ENCODE measurements at regions not wholly inside any gene's neighbourhood (a gene's known extent, or its start where the extent isn't known, plus 50 kb on each side); places are given as distances from the start of the nearest gene placed in this dataset.
"Not testable (repeated sequence)": the region's sequence is repeated elsewhere in the genome, so short reads cannot be mapped to it uniquely, and the experiment has no call there.

DNA sequence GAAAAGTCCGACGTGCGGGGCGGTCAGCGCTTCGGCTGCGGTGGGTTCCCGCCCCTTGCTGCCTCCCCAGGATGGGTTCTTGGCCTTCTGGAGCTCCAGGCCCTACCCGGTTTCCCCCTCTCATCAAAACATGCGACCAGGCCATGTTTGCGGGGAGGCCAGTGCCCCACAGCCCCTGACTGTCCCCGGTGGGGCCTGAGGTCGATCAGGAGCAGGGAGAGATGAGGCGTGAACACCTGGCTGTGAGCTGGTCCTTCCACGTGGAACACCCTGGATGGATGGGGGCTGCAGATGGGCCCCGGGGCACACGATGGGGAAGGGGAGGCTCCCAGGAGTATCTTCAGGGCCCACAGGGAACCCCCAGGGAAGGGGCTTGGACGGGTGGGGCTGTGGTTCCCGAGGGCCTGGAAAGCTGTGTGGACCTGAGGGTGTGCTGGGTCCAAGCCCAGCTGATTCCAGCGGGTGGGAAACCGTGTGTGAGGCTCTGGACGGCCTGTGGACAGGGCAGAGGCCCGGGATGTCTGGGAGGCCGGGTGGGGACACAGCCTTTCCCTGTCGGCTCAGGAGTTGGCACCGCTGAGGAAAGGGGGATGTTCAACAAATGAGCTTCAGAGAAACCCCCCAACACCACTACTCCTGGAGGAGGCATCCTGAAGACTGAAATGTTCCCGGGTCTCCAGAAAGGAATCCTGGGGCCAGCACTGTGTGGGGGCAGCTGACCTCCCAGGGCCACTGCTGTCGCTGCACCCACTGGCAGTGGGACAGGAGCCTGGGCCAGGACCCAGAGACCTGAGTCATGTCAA is 187.0 kb upstream of the C14orf180 start:
- no peak for DNase-seq (ENCODE audit: low read depth in 4 of 4, low spot score in 3 of 4)

- DNase-seq (ENCODE audit: low read depth in 4 of 4, low spot score in 3 of 4): no peak
Observed at GRCh38 chr14:104393199-104393897, 186.2 kb upstream of the C14orf180 start.

- no peak for DNase-seq (ENCODE audit: low read depth in 4 of 4, low spot score in 3 of 4)
Observed at GRCh38 chr14:104393898-104394381, 185.6 kb upstream of the C14orf180 start.

DNA sequence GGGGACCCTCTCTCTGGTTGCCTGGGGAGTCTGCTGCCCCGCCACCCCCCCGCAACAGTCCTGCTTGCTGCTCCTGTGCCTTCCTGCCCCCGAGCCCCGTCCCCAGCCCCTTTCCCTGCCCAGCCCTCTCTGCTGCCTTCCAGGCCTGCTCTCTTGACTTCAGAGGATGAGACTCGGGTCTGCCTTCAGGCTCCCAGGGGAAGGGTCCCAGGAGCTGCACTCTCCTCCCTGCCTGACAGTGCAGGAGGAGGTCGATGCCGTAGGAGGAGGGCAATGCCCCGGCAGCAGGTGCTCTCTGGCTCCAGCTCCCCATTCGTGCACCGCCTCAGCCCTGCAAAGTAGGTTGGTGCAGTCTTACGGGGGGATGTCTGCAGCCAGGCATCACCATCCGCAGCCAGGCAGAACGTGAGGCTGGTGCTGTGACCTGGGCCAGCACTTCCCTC is 185.1 kb upstream of the C14orf180 start:
- no peak for DNase-seq (ENCODE audit: low read depth in 4 of 4, low spot score in 3 of 4)

DNA sequence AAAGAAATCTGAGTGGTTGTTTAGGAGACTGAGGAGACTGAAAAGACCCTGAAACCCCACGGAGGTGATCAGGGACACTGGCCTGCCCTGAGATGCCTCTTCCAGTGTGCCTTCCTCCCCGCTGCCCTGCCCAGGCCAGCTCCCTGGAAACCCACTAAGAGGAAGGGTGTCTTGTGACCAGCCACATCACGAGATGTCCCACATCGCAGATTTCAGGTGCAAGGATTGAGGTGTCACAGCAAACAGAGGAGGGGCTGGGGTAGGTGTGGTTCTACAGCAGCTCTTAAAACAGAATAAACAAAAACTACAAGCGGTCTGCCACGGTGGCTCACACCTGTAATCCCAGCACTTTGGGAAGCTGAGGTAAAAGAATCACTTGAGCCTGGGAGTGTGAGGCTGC is 184.3 kb upstream of the C14orf180 start:
- no peak for DNase-seq (ENCODE audit: low read depth in 4 of 4, low spot score in 3 of 4)

GRCh38 chr14:104395941-104396681 is 183.5 kb upstream of the C14orf180 start:
- DNase-seq (ENCODE audit: low read depth in 4 of 4, low spot score in 3 of 4): no peak

DNA sequence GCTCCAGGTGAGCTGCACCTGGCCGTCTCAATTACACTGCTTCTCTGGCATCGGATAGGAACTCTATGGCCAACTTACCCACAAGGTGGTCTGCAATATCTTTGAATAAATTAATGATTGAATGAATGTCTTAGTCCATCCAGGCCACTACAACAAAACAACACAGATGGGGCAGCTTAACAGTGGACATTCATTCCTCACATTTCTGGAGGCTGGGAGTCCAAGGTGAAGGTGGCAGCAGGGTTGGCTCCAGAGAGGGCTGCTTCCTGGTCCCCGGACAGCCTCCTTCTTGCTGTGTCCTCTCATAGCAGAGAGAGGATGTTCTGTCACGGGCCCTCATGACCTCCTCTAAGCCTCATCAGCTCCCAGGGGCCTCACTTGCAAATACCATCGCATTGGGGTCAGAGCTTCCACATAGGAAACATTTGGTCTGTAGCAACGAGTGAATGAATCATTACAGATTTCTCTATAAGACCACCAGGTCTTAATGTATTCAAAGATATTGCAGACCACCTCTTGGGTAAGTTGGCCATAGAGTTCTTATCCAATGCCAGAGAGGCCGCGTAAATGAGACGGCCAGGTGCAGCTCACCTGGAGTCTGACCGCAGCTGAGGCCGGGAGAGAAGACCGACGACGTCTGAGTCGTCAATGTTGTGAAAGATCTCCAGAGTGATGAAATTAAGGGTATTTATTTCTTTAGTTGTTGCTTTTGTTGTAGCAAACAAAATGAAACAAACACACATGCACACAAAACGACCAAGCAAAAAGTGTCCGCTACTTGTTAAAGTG is 182.7 kb upstream of the C14orf180 start:
- no peak for DNase-seq (ENCODE audit: low read depth in 4 of 4, low spot score in 3 of 4)

DNA sequence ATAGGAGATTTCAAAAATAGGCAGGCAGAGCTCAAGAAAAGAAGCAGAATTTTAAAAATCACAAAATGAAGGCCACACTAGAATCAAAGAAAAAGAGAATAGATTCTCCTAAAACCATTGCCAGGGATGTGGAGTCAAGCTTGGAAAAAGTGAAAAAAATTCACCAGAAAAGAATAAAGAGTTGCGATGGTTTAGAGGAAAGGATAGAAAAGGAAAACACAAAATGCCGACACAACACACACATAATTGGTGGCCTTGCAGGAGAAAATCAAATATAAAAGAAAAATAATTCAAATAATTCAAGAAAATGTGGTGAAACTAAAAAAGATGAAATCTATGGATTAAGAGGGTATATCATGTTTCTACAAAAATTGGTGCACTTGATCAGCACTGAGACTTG is 181.6 kb upstream of the C14orf180 start:
- no peak for DNase-seq (ENCODE audit: low read depth in 4 of 4, low spot score in 3 of 4)

DNA sequence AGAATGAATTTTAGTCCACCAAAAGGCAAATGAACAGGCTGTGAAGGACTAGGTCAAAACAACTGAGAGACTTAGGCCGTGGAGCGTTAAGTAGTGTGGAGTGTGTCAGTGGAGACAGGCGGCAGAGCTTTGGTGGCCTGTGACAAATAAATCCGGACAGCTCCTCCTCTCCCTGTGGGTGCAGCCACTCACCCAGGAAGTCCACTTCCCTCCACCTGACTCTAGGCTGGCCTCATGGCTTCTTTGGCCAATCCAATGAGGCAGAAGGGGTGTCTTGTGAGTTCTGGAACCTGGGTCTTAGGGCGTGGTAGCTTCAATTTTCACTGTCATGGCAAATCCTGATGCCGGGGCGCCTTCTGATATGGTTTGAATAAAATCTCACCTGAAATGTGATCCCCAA is 180.9 kb upstream of the C14orf180 start:
- DNase-seq (ENCODE audit: low read depth in 4 of 4, low spot score in 3 of 4): no peak

GRCh38 chr14:104399432-104400155 is 180.0 kb upstream of the C14orf180 start:
- DNase-seq (ENCODE audit: low read depth in 4 of 4, low spot score in 3 of 4): no peak

DNA sequence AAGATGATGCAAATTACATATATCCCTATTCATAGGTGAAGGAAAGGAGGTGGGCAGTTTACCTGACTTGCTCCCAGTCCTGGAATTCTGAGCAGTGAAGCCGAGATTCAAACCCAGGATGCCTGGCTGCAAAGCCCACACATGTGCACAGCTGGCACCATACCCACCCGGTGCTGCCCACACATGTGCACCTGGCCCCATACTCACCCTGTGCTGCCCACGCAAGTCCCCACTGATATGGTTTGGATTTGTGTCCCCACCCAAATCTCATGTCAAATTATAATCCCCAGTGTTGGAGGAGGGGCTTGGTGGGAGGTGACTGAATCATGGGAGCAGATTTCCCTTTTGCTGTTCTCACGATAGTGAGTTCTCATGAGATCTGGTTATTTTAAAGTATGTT is 179.2 kb upstream of the C14orf180 start:
- no peak for DNase-seq (ENCODE audit: low read depth in 4 of 4, low spot score in 3 of 4)

GRCh38 chr14:104401785-104402184 is 177.8 kb upstream of the C14orf180 start:
- DNase-seq (ENCODE audit: low read depth in 4 of 4, low spot score in 3 of 4): no peak

- DNase-seq (ENCODE audit: low read depth in 4 of 4, low spot score in 3 of 4): not testable (repeated sequence)
Observed at GRCh38 chr14:104402303-104402702, 177.3 kb upstream of the C14orf180 start.

DNA sequence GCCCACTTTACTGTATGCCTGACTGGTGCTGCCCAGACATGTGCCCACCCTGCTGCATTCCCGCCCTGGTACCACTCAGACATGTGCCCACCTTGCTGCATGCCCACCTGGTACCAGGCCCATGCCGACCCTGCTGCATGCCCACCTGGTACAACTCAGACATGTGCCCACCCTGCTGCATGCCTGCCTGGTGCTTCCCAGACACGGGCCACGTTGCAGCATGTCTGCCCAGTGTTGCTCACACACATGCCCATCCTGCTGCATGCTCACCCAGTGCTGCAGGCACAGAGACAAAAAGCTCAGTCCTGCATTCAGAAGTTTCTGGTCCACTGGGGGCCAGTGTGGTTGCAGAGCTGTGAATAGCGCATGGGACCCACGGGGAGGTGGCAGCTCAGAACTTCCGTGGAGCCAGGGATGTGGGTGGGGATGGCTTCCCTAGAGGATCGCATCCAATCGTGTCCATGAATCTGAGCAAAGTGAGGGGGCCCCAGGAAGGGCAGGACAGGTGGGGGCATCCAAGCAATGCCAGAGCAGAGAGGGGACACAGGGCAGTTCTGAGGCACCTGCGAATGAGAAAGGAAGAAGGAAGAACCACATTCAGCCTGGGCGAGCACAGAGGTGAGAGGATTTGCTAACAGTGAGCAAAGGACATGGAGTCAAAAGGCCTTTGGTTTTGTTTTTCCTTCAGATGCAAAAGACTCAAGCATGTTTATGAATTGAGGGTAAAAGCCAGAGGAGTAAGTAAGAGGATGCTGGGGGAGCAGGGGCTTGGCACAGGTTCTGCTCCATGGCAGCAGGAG is 175.9 kb upstream of the C14orf180 start:
- no peak for DNase-seq (ENCODE audit: low read depth in 4 of 4, low spot score in 3 of 4)

DNA sequence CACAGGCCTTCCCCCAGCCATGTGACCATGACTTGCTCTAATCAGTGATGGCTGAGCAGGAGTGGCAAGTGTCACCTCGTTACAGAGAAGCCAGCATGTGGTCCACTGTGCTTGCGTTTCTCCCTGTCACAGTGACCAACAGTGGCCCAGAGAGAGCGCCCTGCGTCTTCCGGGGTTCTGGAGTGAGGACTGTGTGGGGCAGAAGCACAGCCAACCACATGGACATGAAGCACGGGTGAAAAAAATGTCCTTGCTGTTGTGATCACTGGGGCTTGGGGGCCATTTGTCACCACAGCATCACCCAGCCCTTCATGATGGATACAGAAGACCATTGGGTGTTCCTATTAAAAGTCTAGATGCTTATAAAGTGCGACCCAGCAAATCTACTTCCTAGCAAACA is 174.6 kb upstream of the C14orf180 start:
- no peak for DNase-seq (ENCODE audit: low read depth in 4 of 4, low spot score in 3 of 4)

DNA sequence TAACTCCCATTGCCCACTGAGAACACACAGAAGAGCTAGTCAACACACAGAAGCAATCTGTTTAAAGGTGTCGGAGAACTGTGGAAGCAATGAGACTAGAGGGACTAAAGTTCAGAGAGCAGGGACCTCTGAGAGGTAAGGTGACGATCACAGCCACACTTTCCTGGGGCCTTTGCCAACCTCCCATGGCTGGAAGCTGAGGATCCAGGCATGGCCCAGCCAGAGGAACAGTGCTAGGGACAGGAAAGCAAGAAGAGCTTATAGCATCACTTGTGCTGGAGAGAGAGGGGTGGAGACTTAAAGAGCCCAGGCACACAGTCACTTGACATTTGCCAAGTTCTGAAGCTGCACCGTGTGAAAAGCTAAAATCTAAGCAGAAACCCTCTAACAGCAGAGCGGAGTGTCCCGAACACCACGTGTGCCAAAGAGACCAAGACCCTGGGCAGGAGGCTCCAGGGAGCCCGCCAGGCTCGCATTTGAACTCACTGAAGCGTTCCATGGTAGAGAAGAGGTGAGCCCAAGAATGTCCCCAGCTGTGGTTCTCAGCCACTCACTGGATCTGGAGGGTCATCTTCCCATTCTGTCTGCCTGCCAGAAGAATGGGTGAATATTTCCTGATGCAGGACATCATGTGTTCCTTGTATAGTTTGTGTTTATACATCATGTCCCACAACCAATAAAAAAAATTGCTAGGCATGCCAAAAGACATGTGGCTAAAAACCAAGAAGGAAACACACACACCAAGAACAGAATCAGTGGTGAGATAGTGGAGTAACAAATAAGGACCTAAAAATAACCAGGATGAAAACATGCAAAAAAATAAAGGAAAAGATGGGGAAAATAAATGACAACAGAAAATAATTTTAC is 174.0 kb upstream of the C14orf180 start:
- DNase-seq (ENCODE audit: low read depth in 4 of 4, low spot score in 3 of 4): no peak

DNA sequence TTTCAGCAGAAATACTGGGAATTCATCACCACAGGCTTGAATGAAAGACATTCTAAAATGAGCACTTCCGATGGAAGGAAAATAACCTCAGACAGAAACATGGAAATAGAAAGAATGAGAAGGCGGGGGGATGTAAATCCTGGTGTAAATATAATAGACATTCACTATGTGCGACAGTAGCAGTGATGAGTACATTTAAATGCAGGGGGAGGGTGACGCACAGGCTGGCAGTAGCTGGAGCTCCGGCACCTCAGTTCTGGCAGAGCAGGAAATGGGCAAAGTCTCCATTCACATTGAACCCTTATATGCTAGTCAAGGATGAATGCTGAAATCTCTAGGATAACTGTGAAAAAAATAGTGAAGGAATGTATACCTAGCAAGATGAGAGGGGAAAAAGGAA is 172.7 kb upstream of the C14orf180 start:
- no peak for DNase-seq (ENCODE audit: low read depth in 4 of 4, low spot score in 3 of 4)

GRCh38 chr14:104416383-104416782 is 163.2 kb upstream of the C14orf180 start:
- no peak for DNase-seq (ENCODE audit: low read depth in 4 of 4, low spot score in 3 of 4)

All from left renal pelvis (tissue), 4 donors.